ENCODE measurements at regions not wholly inside any gene's neighbourhood (a gene's known extent, or its start where the extent isn't known, plus 50 kb on each side); places are given as distances from the start of the nearest gene placed in this dataset.

DNA sequence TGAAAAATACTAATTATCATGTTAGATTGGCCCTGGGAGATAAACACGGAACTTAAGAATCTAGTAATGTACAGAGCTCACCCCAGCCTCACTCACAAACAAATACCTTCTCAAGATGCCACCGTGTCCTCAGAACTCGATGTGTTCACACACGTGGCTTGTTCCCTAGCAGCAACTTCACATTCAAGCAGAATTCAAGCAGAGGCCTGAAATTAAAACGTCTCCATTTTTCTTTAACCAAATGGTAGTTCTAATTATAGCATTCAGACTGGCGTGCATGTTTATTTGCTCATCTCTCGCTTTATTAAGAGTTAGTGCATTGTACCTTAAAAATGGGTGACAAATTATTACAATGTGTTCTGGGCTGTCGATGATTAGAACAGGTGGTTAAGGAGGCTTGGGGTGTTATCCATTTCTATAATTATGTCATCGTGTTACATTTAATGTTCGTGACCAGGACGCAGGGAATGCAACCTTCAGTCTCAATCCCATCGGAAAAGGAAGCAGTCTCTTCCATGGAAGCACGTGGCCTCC, 57.3 kb upstream of the SLC66A3 start:
- Mint-ChIP-seq H3K9me3 (no peaks in the 10 kb centered on the region), H3K27ac (peak overlapping the region; percentile 13), H3K4me3 (no peak overlapping the region), H3K36me3 (ENCODE audit: low read depth) (no peaks in the 10 kb centered on the region), H3K4me1 (ENCODE audit: low read depth) (peaks cover 19% of the 10 kb centered on the region), H3K27me3 (ENCODE audit: insufficient read depth) (peaks cover 27% of the 10 kb centered on the region)
- TF ChIP-seq CTCF (IDR thresholded peaks at IDR 0.05) = no peak
- no peak for DNase-seq

DNA sequence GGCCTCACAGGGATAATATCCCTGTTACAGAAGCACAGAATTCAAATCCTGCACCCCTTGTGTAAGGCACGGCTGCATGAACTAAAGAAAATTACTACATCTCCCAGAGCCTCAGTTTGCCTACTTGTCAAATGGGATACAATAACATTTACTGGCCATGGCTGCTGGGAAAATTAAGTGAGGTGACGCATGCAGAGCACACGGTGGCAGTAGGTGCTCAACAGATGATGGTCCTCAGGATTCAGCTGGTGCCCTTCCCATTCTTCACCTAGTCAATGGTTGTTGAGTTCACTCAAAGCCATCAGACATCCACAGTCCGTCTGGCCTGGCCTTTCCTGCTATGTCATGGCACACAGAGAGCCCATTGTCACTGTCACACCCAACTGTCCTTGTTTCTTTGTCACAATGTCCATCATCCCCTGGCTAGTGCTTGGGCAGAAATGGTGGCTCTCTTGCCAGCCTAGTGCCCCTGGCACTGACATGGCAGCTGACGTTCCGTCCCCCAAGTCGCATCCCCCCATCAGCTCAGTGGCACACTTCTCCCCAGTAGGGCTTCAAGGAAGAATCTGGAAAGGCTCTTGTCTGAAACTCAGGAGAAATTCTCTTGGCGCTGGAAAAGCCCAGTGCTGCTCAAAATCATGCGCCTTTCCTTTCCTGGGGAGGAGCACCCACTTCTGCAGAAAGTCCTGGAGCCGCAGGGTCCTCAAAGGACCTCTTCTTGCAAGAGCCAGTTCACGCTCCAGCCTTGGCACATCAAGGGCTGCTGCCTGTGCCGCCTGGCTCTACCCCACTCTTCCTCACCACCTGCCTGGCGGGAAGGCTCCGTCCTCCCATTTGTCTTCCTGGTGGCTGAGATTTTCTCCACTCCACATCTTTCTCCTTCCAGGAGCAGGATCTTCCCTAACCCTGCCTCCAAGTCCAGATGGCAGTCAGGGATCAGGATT, 55.9 kb upstream of the SLC66A3 start:
- Mint-ChIP-seq H3K9me3 (no peaks in the 10 kb centered on the region), H3K4me3 (no peak overlapping the region), H3K4me1 (ENCODE audit: low read depth) (peaks cover 19% of the 10 kb centered on the region), H3K27me3 (ENCODE audit: insufficient read depth) (peaks cover 20% of the 10 kb centered on the region), H3K27ac (no peak overlapping the region), H3K36me3 (ENCODE audit: low read depth) (no peaks in the 10 kb centered on the region)
- no peak for TF ChIP-seq CTCF (IDR thresholded peaks at IDR 0.05)
- DNase-seq = no peak

DNA sequence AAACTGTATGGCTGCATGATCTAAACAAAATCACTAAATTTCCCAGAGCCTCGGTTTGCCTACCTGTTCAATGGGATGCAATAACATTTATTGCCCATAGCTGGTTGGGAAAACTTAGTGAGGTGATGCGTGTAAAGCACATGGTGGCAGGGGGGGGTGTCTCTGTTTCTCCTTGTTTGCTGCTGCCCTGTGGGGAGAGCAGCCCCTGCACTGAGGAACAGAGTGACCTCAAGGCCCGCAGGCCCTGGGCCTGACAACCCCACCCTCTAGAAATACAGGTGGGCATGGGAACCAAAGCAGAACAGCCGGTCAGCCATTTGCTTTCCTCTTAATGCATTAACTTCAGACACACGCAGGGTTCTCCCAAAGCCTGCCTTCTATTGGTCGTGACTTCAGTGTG, 55.1 kb upstream of the SLC66A3 start:
- H3K4me3 Mint-ChIP-seq = no peak overlapping the region
- H3K9me3 Mint-ChIP-seq = no peaks in the 10 kb centered on the region
- no peaks in the 10 kb centered on the region for H3K36me3 Mint-ChIP-seq (ENCODE audit: low read depth)
- peaks cover 19% of the 10 kb centered on the region for H3K4me1 Mint-ChIP-seq (ENCODE audit: low read depth)
- H3K27ac Mint-ChIP-seq = no peak overlapping the region
- no peak for TF ChIP-seq CTCF (IDR thresholded peaks at IDR 0.05)
- no peak for DNase-seq
- peaks cover 20% of the 10 kb centered on the region for H3K27me3 Mint-ChIP-seq (ENCODE audit: insufficient read depth)

- no peak overlapping the region for H3K27ac Mint-ChIP-seq
- H3K27me3 Mint-ChIP-seq (ENCODE audit: insufficient read depth) = peaks cover 19% of the 10 kb centered on the region
- TF ChIP-seq CTCF (IDR thresholded peaks at IDR 0.05) = no peak
- H3K4me3 Mint-ChIP-seq = no peak overlapping the region
- no peaks in the 10 kb centered on the region for H3K9me3 Mint-ChIP-seq
- peaks cover 19% of the 10 kb centered on the region for H3K4me1 Mint-ChIP-seq (ENCODE audit: low read depth)
- no peak for DNase-seq
- no peaks in the 10 kb centered on the region for H3K36me3 Mint-ChIP-seq (ENCODE audit: low read depth)
These were observed 54.3 kb upstream of the SLC66A3 start for GRCh38 chr2:11100976-11101375.

- H3K36me3 Mint-ChIP-seq (ENCODE audit: low read depth) = no peaks in the 10 kb centered on the region
- no peak for TF ChIP-seq CTCF (IDR thresholded peaks at IDR 0.05)
- no peak overlapping the region for H3K27ac Mint-ChIP-seq
- DNase-seq = no peak
- peaks cover 19% of the 10 kb centered on the region for H3K4me1 Mint-ChIP-seq (ENCODE audit: low read depth)
- H3K27me3 Mint-ChIP-seq (ENCODE audit: insufficient read depth) = peaks cover 19% of the 10 kb centered on the region
- H3K9me3 Mint-ChIP-seq = no peaks in the 10 kb centered on the region
- no peak overlapping the region for H3K4me3 Mint-ChIP-seq
These were observed 53.8 kb upstream of the SLC66A3 start for GRCh38 chr2:11101430-11101829.
